ENCODE measurements at regions not wholly inside any gene's neighbourhood (a gene's known extent, or its start where the extent isn't known, plus 50 kb on each side); places are given as distances from the start of the nearest gene placed in this dataset.
"Not testable (repeated sequence)": the region's sequence is repeated elsewhere in the genome, so short reads cannot be mapped to it uniquely, and the experiment has no call there.

DNA sequence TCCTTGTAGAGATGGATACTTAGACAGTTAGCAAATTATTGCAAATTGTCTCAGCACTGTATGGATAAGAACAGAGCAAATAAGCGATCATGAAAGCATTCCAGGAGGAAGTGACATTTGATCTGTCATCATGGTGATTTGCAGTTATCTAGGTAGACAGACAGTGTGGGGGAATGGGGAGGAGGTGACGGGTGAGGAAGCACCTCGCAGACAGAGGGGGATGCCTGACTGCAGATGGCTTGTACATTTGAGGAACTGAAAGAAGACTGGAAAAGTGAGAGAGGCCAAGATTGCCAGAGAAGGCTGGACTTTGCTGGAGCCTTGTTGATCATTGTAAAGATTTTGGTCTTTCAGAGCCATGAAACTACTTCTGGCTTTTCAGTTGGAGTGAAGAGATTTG is 318.2 kb upstream of the CELF2 start:
- WGBS, 2 experiments (ENCODE audit: insufficient coverage in 2 of 2) = 45 to 65% methylated on average over 3 of the region's 3 CpGs
- no peak overlapping the region for H3K4me3 ChIP-seq (ENCODE audit: extremely low read depth, insufficient read depth, low read length, poor library complexity, severe bottlenecking)
- no peaks in the 10 kb centered on the region for H3K9me3 ChIP-seq (ENCODE audit: control insufficient read depth, low read length)
- H3K27ac ChIP-seq (ENCODE audit: low read depth, low read length, severe bottlenecking) = no peak overlapping the region
- no peaks in the 10 kb centered on the region for H3K36me3 ChIP-seq (ENCODE audit: control insufficient read depth, insufficient read depth, low read length)
- no peaks in the 10 kb centered on the region for H3K4me1 ChIP-seq (ENCODE audit: control insufficient read depth, insufficient read depth, low read length, poor library complexity, severe bottlenecking)

DNA sequence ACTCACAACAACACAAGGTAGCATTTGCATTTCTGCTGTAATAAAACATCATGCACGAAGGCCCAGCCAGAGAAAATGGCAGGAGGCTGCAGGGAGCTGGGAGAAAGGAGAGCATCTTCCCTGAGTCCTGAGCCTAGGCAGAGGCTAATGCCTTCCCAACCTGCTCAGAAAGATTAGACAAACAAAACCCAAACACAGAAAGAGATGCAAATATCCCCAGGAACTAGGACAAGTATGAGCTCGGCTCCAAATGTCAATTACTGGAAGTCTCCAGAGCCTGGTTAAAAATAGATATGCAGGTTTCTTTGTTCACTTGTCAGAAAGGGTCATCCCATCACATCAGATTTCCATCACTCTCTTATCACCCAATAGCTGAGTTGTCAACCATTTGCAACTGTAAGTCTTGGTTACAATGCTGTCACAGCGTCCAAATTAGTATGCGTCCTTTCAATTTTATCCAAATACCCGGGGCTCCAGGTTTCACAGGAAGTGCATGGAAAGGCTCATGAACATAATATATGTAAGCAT is 316.5 kb upstream of the CELF2 start:
- no peaks in the 10 kb centered on the region for H3K9me3 ChIP-seq (ENCODE audit: control insufficient read depth, low read length)
- no peak overlapping the region for H3K27ac ChIP-seq (ENCODE audit: low read depth, low read length, severe bottlenecking)
- 80 to 100% methylated on average over 2 of the region's 5 CpGs for WGBS, 2 experiments (ENCODE audit: insufficient coverage in 2 of 2)
- H3K36me3 ChIP-seq (ENCODE audit: control insufficient read depth, insufficient read depth, low read length) = no peaks in the 10 kb centered on the region
- no peaks in the 10 kb centered on the region for H3K4me1 ChIP-seq (ENCODE audit: control insufficient read depth, insufficient read depth, low read length, poor library complexity, severe bottlenecking)
- H3K4me3 ChIP-seq (ENCODE audit: extremely low read depth, insufficient read depth, low read length, poor library complexity, severe bottlenecking) = no peak overlapping the region

DNA sequence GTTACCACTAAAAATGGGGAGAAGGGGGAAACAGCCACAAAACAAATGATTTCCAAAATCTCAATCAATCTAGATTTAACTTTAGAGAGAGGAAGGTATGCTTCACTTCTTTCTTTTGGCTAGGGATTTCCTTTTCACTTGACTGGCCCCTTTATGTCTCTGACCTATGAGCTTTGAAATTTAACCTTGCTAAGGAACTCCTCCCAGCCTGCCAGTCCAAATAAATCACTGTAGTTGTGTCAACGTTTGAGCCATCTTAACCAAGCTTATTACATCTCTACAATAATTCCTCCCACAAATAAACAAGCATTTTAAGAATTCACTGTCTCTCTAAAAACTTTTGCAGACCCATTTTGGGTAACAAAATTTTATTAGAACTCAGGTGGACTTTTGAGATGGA is 315.5 kb upstream of the CELF2 start:
- no peaks in the 10 kb centered on the region for H3K36me3 ChIP-seq (ENCODE audit: control insufficient read depth, insufficient read depth, low read length)
- no peaks in the 10 kb centered on the region for H3K9me3 ChIP-seq (ENCODE audit: control insufficient read depth, low read length)
- no peak overlapping the region for H3K27ac ChIP-seq (ENCODE audit: low read depth, low read length, severe bottlenecking)
- 69 to 80% methylated on average over 1 of the region's 1 CpG for WGBS, 2 experiments (ENCODE audit: insufficient coverage in 2 of 2)
- H3K4me3 ChIP-seq (ENCODE audit: extremely low read depth, insufficient read depth, low read length, poor library complexity, severe bottlenecking) = no peak overlapping the region
- H3K4me1 ChIP-seq (ENCODE audit: control insufficient read depth, insufficient read depth, low read length, poor library complexity, severe bottlenecking) = no peaks in the 10 kb centered on the region

DNA sequence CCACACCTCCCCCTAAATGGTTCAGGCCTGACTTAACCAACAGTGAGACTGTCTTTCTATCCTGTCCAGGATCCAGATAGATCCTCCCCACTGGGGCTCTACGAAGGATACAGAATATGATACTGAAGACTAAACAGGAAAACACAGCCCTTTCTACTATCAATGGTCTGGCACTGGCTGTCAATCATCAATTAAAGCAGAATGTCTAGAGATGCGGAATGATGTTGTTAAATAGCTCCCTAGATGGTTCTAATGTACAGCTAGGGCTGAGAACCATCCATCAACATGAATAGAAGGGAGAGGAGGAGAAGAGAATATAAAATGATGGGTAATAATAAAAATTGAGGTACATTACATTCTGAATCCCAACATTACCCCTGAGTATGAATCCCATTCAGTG is 314.3 kb upstream of the CELF2 start:
- 80 to 100% methylated on average over 1 of the region's 2 CpGs for WGBS, 2 experiments (ENCODE audit: insufficient coverage in 2 of 2)
- Histone ChIP-seq H3K4me3 (ENCODE audit: extremely low read depth, insufficient read depth, low read length, poor library complexity, severe bottlenecking) (no peak overlapping the region), H3K36me3 (ENCODE audit: control insufficient read depth, insufficient read depth, low read length) (no peaks in the 10 kb centered on the region), H3K4me1 (ENCODE audit: control insufficient read depth, insufficient read depth, low read length, poor library complexity, severe bottlenecking) (no peaks in the 10 kb centered on the region), H3K9me3 (ENCODE audit: control insufficient read depth, low read length) (no peaks in the 10 kb centered on the region), H3K27ac (ENCODE audit: low read depth, low read length, severe bottlenecking) (no peak overlapping the region)

DNA sequence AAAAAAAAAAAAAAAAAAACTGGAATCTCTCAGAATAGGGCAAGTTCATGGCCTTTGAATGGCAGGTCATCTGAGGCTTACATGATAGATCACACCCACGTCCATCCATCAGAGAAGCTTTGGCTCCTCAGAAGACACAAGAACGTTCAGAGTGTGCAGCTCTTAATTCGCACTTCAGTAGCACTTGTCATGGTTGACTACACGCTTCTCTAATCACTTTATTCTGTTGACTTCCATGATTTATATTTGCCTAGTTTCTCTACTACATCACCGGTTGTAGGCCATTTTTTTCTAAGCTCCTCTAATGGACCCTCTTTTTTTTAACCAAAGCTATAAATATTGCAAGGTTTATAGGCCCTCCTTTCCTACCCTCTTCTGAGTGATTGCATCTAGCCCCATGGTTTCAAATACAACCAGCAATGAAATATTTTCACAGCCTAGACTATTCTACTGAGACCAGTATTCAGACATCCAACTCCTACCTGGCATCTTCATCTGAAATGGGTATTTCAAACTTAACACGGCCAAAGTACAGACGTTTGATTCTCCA is 305.4 kb upstream of the CELF2 start:
- WGBS, 2 experiments (ENCODE audit: insufficient coverage in 2 of 2) = 86 to 96% methylated on average over 6 to 7 of the region's 7 CpGs
- H3K36me3 ChIP-seq (ENCODE audit: control insufficient read depth, insufficient read depth, low read length) = no peaks in the 10 kb centered on the region
- no peaks in the 10 kb centered on the region for H3K4me1 ChIP-seq (ENCODE audit: control insufficient read depth, insufficient read depth, low read length, poor library complexity, severe bottlenecking)
- H3K9me3 ChIP-seq (ENCODE audit: control insufficient read depth, low read length) = no peaks in the 10 kb centered on the region
- no peak overlapping the region for H3K27ac ChIP-seq (ENCODE audit: low read depth, low read length, severe bottlenecking)
- no peak overlapping the region for H3K4me3 ChIP-seq (ENCODE audit: extremely low read depth, insufficient read depth, low read length, poor library complexity, severe bottlenecking)

DNA sequence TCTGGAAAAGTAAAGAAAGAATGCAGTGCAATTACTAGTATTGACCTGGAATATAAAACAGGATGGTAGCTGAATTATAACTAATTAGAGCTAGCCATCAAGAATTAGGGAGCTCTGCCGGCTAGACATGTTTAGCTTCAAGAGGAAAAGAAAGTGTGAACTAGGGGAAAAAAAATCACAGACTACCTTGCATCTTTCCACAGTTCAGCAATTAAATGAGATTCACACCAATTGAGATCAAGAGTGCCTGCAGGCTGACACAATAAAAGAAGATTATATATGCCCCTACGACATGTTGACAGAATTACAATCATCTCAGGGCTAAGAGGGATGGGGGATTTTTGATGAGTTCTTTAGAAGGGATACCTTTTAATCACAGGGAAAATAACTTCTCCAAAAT is 303.3 kb upstream of the CELF2 start:
- Histone ChIP-seq H3K4me3 (ENCODE audit: extremely low read depth, insufficient read depth, low read length, poor library complexity, severe bottlenecking) (no peak overlapping the region), H3K27ac (ENCODE audit: low read depth, low read length, severe bottlenecking) (no peak overlapping the region), H3K36me3 (ENCODE audit: control insufficient read depth, insufficient read depth, low read length) (no peaks in the 10 kb centered on the region), H3K9me3 (ENCODE audit: control insufficient read depth, low read length) (no peaks in the 10 kb centered on the region), H3K4me1 (ENCODE audit: control insufficient read depth, insufficient read depth, low read length, poor library complexity, severe bottlenecking) (no peaks in the 10 kb centered on the region)
- WGBS, 2 experiments (ENCODE audit: insufficient coverage in 2 of 2) = no CpG with 5 or more reads among the region's 2 CpGs

DNA sequence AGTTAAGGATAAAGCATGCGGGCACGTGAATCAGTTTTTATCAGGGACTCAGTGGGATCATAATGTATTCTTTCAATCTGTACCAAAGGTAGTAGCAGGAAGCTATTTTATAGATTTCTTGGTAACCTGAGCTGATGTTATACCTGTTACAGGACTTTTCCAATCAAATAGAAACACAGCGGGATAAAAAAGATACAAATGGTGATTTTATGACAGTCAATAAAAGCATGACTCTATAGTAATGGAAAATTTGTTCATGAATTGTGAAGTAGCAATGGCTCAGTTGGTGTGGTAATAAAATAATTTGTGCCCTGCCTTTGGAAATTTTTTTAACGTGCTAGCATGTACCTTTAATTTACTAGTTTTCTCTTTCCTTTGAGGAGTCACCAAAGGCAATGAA is 300.7 kb upstream of the CELF2 start:
- no peak overlapping the region for H3K4me3 ChIP-seq (ENCODE audit: extremely low read depth, insufficient read depth, low read length, poor library complexity, severe bottlenecking)
- WGBS, 2 experiments (ENCODE audit: insufficient coverage in 2 of 2) = 100% methylated on average over 2 of the region's 4 CpGs; no CpG with 5 or more reads in 1 of the 2 experiments
- H3K9me3 ChIP-seq (ENCODE audit: control insufficient read depth, low read length) = no peaks in the 10 kb centered on the region
- no peaks in the 10 kb centered on the region for H3K4me1 ChIP-seq (ENCODE audit: control insufficient read depth, insufficient read depth, low read length, poor library complexity, severe bottlenecking)
- no peaks in the 10 kb centered on the region for H3K36me3 ChIP-seq (ENCODE audit: control insufficient read depth, insufficient read depth, low read length)
- no peak overlapping the region for H3K27ac ChIP-seq (ENCODE audit: low read depth, low read length, severe bottlenecking)

DNA sequence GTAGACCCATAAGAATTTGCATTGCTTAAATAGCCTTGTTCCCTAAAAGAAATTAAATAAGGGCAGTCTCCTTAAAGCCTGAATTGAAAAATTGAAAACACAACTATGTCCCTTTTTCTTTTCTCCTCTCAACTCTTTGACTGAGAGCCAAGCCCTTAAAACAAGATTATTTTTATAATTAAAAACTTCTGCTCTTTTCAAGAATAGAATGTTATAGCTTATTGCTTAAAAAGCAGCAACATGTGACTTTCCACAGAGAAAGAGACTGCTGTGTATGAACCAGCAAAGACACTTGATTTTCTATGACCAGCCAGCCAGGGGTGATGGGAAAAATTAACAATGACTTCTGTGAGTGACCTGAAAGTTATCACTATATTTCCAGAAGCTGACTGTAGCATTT is 295.2 kb upstream of the CELF2 start:
- Histone ChIP-seq H3K4me3 (ENCODE audit: extremely low read depth, insufficient read depth, low read length, poor library complexity, severe bottlenecking) (no peak overlapping the region), H3K4me1 (ENCODE audit: control insufficient read depth, insufficient read depth, low read length, poor library complexity, severe bottlenecking) (no peaks in the 10 kb centered on the region), H3K36me3 (ENCODE audit: control insufficient read depth, insufficient read depth, low read length) (no peaks in the 10 kb centered on the region), H3K27ac (ENCODE audit: low read depth, low read length, severe bottlenecking) (no peak overlapping the region), H3K9me3 (ENCODE audit: control insufficient read depth, low read length) (no peaks in the 10 kb centered on the region)

DNA sequence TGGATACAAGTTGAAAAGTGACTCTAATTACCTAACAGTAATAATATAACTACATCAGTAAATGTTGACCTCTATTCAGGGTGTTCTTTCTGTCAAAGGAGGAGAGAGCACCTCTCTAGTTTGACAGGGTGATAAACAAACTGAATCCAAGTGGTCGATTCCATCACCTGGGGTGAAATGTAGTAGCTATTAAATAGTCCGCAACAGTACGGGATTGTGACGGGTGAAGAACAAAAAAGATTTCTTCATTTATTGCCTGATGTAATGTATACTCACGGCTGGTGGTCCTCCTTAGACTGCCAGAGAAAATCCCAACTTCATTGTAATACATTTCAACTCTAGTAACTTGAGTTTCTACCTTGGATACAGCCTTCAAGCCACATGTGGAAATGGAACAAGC is 292.5 kb upstream of the CELF2 start:
- Histone ChIP-seq H3K4me1 (ENCODE audit: control insufficient read depth, insufficient read depth, low read length, poor library complexity, severe bottlenecking) (no peaks in the 10 kb centered on the region), H3K4me3 (ENCODE audit: extremely low read depth, insufficient read depth, low read length, poor library complexity, severe bottlenecking) (no peak overlapping the region), H3K36me3 (ENCODE audit: control insufficient read depth, insufficient read depth, low read length) (no peaks in the 10 kb centered on the region), H3K27ac (ENCODE audit: low read depth, low read length, severe bottlenecking) (no peak overlapping the region), H3K9me3 (ENCODE audit: control insufficient read depth, low read length) (no peaks in the 10 kb centered on the region)
- 80 to 82% methylated on average over 1 to 4 of the region's 5 CpGs for WGBS, 2 experiments (ENCODE audit: insufficient coverage in 2 of 2)

DNA sequence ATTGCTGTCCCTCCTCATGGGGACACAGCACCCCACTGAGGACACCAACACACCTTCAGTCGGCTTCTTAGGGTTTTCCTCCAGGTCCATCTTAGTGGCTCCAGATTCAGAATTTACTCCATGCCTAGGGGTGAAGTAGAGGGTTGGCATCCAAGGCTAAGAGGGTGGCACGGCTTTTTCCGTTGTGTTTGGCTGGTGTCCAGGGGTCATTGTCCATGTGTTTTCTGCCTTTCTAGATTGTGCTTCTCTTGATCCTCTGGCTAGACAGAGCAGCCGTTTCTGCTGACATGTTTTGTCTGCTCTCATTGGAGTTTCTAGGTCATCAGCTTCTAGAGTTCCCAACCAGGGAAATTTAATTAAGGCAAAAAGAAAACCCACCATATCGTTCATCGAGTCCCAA is 291.6 kb upstream of the CELF2 start:
- H3K36me3 ChIP-seq (ENCODE audit: control insufficient read depth, insufficient read depth, low read length) = no peaks in the 10 kb centered on the region
- 90 to 91% methylated on average over 3 to 5 of the region's 6 CpGs for WGBS, 2 experiments (ENCODE audit: insufficient coverage in 2 of 2)

DNA sequence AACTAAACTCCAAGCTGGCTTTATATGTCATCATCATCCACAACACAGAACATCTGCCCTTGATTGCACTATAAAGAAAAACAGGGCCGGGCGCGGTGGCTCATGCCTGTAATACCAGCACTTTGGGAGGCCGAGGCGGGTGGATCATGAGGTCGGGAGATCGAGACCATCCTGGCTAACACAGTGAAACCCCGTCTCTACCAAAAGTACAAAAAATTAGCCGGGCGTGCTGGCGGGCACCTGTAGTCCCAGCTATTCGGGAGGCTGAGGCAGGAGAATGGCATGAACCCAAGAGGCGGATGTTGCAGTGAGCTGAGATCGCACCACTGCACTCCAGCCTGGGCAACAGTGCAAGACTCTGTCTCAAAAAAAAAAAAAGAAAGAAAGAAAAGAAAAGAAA is 290.3 kb upstream of the CELF2 start:
- H3K27ac ChIP-seq (ENCODE audit: low read depth, low read length, severe bottlenecking); H3K4me1 ChIP-seq (ENCODE audit: control insufficient read depth, insufficient read depth, low read length, poor library complexity, severe bottlenecking); H3K9me3 ChIP-seq (ENCODE audit: control insufficient read depth, low read length); H3K36me3 ChIP-seq (ENCODE audit: control insufficient read depth, insufficient read depth, low read length); H3K4me3 ChIP-seq (ENCODE audit: extremely low read depth, insufficient read depth, low read length, poor library complexity, severe bottlenecking): not testable (repeated sequence)
- WGBS, 2 experiments (ENCODE audit: insufficient coverage in 2 of 2) = 79 to 91% methylated on average over 12 to 13 of the region's 14 CpGs

More for the DNA sequence above, 291.6 kb upstream of the CELF2 start:
- no peaks in the 10 kb centered on the region for H3K9me3 ChIP-seq (ENCODE audit: control insufficient read depth, low read length)
- no peak overlapping the region for H3K4me3 ChIP-seq (ENCODE audit: extremely low read depth, insufficient read depth, low read length, poor library complexity, severe bottlenecking)
- H3K27ac ChIP-seq (ENCODE audit: low read depth, low read length, severe bottlenecking) = no peak overlapping the region
- no peaks in the 10 kb centered on the region for H3K4me1 ChIP-seq (ENCODE audit: control insufficient read depth, insufficient read depth, low read length, poor library complexity, severe bottlenecking)
